KBM-7 (cell line): ENCODE measurements at regions not wholly inside any gene's neighbourhood (a gene's known extent, or its start where the extent isn't known, plus 50 kb on each side); places are given as distances from the start of the nearest gene placed in this dataset.
A peak's percentile ranks its signal among the peaks of the same experiment; 100 is the strongest.

Experiments
- DNase-seq: peaks from one replicate; pipeline ENCODE4 v3.0.0-alpha.2; 2015
- in situ Hi-C: fragments of 300-500 bp; cut with MboI; formaldehyde crosslinking; loops from 2 replicates; pipeline ENCODE4 v1.14.3; 2020; ENCODE audit warnings: low sequenced_read_pairs, low pct_unique_long_range_greater_than_20kb, mixed read lengths

DNA sequence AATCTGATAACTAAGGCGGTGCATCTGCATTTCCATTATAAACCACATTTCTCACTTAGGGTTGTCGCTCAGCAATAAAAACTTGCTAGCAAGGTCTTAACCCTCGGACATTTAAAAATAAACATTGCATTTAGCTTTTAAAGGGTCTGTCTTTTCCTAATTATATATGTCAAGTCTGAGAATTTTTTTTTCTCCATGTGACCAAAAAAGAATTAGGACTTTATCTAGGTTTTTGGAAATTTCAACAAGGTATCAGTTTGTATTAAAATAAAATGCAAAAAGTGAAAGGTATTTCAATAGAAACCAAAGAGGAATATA is 198.1 kb downstream of the FOXA2 start:
- in situ Hi-C loops, result no loop called here
- no peak for DNase-seq

DNA sequence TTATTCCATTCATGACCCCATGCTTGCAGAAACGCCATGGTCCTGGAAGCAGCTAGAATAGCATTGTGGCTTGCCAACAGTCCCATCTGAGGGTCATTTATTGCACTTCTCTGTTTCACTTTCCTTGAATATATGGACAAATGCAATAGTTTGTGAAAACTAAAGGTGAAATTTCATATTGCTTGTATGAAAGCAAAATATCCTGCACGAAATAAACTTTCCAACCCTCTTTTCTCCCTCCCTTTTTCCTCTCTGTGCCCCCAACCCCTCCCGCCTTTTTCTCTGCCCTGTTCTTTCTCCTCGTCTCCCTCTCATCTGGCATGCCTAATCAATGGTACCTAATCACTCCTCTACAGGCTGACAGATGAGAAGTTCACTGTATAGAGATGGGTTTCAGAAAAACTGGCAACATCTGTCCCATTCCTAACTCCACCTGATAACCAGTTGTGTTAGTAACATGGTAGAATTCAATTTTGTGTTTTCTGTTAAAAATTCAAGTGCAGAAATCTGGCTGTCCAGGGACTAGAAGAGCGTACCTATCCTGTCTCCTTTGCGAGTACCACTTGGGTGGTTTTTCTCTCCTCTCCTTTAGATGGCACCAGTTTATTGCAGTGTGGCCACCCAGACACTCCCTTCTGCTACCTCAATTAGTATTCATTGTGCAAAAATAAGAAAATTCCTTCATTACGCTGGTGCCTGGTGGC is 198.6 kb downstream of the FOXA2 start:
- no peak for DNase-seq
- in situ Hi-C loops, result no loop called here

DNA sequence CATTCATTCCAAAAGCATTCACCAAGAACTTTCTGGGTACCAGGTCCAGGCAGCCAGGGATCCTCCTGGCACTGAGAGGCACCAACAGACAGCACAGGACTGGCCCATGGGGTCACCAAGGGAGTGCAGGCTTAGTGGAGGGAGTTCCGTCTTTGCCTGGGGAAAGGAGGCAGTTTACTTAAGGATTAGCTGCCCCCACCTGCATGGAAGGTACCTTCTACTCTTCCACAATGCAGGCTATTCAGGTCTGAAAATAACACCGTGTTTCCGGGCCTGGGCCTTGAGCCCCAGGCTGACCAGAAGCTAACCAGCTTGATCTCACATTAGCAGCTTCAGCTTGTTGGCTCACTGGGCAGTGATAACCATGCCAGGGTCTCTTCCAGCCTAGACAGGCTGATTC is 199.4 kb downstream of the FOXA2 start:
- no peak for DNase-seq
- in situ Hi-C loops, result no loop called here

DNA sequence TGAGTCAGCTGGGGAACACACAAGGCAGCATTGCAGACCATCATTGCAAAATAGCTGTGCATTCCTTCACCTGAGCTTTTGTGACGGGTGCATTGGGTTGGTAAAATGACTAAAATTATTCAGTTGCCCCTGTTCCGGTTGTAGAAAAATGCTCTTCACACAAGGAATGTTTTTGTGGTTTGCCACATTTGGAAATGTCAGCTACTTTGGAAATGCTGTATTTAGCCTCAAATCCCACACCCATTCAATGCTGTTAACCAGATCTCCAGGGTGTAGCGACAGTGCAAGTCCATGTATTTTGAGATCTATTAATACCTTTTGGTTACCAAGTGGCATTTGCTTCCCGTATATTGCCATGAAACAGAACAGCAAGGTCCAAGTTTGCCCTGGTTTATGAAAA is 201.2 kb downstream of the FOXA2 start:
- in situ Hi-C loops, result no loop called here

DNA sequence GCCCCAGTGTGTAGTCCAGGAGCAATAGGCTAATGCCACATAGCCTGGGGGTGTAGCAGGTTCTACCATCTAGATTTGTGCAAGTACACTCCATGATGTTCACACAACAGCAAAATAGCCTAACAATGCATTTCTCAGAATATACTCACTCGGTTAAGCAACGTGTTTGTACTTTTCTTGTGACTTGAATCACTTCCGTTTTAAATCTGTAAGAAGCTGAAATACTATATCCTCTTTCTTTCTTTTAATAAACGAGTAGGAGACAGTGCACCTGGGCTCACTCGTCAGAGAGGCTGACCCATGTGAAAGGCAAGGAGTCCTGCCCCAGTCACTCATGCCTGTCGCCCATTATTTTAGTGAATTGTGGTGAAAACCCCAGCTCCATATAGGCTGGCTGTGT is 201.6 kb downstream of the FOXA2 start:
- DNase-seq, result no peak
- in situ Hi-C loops, result no loop called here

More for the DNA sequence above, 201.2 kb downstream of the FOXA2 start:
- no peak for DNase-seq

DNA sequence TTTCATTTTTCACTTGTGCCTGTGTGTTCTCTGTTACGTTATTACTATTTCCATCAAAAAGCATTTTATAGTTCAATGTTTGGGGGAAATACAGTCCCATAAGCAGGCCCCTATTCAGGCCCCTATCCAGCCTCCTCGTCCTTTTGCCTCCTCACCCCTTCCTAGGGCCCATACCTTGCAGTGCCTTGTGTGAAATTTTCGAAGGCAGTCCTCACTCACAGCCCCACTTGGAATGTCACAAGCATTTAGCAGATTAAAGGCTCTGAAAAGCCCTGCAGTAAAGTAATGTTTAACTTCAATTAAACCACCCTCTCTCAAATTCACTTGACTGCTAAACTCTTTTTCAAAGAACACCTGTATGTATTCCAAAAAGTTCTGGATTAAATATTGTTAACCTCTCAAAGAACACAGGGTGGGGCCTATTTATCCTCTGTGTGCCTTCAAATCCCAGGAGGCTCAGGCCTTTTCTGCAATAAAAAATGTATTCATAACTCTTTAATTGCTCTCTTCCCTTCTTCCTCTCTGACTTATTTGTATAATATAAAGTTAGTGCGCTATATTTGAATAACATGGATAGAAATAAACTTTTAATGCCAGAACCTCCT is 202.5 kb downstream of the FOXA2 start:
- in situ Hi-C loops, result no loop called here
- DNase-seq, result no peak

DNA sequence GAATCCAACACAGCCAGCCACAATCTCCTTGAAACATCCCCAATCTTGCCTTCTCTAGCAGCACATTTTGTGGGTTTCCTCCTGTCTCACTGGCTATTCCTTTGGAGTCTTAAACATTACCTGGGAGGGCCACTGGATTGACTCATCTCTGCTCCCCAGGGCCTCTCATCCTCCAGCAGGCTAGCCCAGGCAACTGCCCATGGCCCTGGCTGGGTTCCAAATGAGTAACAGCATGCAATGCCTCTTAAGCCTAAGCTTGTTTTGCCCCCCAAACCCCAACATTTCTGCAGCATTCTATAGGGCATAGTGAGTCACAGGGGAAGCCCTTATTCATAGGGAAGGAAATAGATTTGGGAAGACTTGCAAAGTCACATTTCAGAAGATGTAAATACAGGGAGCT is 204.9 kb downstream of the FOXA2 start:
- no peak for DNase-seq
- in situ Hi-C loops, result no loop called here

DNA sequence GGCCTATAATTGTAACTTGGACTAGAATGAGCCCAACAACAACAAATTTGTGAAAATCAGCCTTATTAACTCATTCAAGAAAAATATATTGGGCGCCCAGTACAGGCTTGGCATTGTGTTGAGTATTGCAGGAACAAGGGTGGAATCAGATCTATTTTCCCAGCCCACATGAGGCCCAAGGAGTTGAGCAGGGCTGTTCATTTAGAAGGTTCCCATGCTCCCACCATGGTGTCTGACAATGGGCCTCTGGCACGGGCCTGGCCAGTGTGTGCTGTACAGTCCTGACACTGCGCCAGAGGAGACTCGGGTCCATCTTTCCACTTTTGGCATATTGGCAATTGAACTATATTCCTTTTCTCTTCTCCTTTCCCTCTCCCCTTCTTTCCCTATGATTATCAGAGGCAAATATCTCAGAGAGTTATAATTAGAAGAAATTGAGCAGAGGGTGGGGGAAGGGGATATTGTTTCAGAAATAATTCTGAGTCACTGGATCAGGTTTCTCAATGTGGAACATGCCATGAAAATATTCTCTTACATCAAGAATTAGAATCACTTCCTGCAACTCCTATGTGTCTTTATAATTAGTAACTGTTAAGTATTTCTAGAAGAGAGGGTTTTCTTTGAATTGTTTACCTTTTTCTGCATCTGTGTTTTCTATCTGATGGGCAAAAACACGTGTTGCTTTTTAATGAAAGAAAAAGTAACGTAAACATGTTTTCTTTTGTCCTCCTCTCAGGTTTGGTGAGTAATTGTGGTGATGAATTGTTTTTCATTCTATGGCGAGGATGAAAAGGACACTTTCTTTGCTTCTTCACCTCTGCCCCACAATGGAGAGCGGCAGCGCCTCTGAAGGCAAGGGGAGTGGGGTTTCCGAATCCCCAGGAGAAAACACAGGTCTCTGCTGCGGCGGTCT is 209.4 kb downstream of the FOXA2 start:
- no peak for DNase-seq
- in situ Hi-C loops, result no loop called here

DNA sequence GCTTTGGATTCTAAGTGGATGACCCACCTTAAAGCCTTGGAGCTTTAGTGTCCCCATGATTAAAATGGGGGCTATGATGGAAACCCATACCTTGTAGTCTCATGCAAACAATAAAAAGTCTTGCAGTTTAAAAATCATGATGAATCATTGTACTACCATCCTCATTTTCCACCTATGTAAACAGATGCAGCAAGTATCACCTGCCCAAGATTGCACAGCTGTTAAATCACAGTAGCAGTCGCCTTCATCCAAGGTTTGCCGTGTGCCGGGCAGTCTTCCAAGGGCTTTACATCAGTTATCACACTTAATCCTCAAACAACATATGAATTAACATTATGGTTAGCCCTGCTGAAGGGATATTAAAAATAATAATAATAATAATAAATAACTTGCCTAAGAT is 210.3 kb downstream of the FOXA2 start:
- DNase-seq, result no peak
- in situ Hi-C loops, result no loop called here

DNA sequence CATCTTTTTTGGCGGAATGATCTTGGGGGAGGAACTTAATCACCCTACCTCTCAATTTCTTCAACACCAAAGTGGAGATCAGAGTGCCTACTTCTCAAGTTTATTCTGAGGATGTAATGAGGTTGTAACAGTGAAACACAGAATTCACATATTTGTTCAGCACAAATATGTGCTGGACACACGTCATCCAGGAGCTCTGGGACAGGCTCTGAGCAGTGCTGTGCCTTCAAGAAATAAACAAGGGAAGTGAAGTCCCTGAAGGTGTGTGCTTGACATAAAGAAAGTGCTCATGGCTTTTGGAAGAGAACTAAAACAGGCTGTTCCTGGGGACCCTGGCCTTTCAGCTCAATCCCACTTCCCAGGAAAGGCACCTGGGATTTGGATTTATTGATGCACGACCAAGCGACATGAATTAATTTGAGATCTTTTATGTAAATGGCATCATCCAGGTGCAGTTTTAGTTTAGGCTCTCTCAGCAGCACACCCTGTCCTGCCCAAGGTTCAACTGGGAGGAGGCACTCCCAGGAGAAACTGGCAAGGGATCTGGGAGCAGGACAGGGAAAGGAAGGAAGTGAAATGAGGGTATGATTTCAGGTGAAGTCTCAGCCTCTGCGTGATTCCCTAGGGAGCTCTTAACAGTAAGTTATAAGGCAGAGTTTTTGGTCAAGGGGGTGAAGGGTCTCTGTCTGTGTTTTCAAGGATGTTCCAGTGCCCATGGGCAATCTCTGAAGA is 211.0 kb downstream of the FOXA2 start:
- DNase-seq, result no peak
- in situ Hi-C loops, result no loop called here

DNA sequence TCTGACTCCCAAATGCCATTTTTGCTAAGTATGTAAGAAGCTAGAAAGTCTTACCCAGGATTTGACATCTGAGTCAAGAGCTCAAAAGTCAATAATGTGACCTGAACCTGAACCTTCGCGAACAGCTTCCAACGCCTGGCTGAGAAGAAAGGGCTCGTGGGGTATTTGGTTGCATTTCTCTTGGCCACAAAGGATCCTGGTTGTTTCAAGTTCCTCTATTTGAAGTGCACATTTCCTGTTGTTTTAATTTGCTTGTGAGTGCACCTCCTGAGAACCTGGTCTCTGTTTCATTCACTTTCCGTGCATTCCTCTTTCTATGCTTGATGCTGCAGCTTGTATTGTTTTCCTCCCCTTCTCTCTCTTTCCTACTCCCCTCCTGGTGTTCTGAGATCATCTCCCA is 212.5 kb downstream of the FOXA2 start:
- in situ Hi-C loops, result no loop called here
- peak; percentile 62 for DNase-seq

DNA sequence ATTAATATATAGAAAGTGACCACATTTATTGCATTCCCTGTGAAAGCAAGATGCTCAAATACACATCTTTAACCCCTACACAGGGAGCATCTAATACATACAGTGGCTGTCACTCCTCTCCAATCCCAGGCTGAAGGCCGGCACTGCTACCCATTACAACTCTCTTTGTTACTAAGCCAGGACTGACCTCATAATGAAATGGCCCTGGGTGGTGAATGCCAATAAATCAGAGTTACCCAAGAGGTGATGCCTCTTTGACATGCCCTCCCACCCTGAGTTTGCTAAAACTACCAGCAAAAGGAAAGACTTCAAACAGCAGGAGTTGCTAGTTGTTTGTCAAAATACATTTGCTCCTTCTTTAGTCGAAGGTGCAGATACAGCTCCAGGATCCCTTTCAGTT is 214.2 kb downstream of the FOXA2 start:
- in situ Hi-C loops, result no loop called here
- DNase-seq, result no peak

DNA sequence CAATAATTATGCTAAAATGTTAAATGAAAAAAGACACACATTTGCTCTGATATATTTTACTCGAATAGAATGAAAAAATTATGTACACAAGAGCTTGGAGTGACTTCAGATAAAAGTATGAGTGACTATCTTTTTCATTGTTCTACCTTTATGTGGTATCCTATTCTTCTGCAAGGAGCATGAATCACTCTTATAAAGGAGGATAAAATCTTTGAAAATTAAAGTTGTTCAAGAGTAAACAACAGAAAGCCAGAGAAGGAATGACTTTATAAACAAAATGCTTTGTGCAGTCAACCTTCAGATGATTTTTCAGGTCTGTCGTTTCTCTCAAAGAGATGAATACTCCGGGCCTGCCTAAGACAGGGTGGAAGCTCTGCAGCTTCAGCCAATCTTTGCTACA is 215.3 kb downstream of the FOXA2 start:
- in situ Hi-C loops, result no loop called here

DNA sequence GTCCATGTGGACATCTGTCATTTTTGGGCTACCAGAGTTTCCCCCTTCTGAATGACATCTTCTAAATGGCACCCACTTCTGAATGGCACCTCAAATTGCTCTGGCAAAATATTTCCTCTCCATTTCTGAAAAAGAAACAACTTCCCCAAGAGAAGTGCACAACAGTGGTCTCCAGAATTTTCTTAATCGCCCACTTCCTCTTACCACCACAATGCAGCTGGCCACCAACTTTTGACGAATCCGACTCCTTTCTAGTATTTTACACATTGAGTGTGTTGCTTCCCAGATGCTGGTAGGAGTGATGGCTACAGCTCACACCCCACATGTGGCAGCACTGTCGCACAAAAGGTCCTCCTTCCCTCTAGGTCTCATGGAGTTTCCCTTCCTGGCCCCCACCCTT is 216.1 kb downstream of the FOXA2 start:
- DNase-seq, result peak; percentile 28

More for the DNA sequence above, 215.3 kb downstream of the FOXA2 start:
- no peak for DNase-seq

DNA sequence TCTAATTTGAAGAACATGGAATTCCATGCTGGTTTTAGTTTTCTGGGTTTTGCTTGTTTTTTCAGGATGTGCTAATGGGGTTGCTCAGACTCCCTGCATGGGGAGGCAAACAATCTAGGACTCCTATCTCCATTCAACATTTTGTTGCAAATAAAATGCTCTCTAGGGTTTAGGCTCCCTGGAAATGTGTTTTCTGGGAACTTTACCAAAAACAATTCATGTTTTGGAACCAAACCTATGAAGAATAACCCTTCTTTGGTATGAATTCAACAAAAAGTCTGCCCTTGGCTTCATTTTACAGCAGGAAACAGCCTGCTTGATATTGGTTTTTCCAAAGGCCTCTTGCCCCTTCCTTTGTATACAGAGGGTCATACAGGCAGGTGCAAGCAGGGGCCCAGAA is 217.7 kb downstream of the FOXA2 start:
- DNase-seq, result no peak
- in situ Hi-C loops, result no loop called here

More for the DNA sequence above, 216.1 kb downstream of the FOXA2 start:
- in situ Hi-C loops, result no loop called here

DNA sequence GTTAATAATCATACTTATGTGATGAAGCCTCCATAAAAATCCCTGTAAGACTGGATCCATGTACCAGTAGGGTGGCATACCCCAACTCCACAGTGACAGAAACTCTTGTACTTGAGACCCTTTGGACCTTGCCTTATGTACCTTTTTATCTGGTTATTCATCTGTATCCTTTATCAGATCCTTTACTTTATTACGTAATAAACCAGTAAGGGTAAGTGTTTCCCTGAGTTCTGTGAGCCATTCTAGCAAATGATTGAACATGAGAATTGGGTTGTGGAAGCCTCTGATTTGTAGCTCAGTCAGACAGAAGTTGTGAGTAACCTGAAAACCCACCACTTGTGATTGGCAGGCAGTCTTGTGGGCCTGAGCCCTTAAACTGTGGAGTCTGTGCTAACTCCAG is 229.7 kb downstream of the FOXA2 start:
- DNase-seq, result no peak
- in situ Hi-C loops, result no loop called here

DNA sequence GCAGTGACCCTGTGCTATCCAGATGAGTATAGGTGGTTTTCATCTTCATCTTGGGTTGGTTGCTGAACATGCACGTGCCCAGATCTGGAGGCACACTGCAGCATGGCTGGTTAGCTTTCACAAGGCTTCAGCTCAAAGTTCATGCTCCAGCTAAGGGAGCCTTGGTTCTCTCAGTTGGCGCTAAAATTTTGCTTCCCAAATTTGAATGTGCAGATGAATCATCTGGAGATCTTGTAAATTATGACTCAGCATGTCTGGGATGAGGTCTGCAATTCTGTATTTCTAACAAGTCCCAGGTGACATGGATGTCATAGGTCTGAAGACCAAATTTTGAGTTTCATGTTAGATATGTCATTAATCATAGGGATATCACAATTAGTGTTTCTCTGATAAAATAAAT is 230.8 kb downstream of the FOXA2 start:
- in situ Hi-C loops, result no loop called here
- DNase-seq, result no peak

DNA sequence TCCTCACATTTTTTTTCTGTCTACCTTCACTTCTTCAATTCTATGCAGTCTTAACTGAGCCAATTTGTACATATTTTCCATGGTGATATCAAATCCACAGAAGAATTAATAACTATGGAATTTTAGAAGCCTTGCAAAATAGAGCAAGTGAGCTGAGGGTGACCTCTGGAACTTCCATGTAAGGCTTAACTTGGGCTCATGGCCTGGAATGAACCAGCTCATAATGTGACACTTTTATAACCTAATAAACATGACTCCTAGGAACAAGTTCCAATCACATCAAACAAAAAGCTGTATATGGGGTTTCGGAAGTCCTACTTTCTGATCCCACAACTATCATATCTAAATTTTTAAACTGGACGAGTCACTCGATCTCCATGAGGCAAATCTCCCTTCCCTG is 232.4 kb downstream of the FOXA2 start:
- DNase-seq, result no peak
- in situ Hi-C loops, result no loop called here

DNA sequence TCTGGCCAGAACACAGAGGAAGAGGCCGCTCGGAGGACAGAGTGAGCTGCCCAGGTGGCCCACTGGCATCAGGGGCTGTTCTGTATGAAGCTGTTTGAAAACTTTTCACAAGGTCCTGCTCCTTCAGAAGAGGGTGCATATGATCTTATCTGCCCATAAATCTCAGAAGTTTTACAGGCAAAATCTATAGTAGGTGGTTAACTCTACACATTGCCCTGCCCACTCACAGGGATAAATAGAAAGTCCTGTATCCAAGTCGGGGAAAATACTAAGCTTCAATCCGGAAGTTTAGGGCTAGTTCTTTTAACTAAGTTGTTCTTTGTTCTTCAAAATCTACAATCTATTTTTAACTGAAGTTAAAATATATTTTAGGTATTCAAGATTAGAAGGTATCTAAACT is 233.7 kb downstream of the FOXA2 start:
- no peak for DNase-seq
- in situ Hi-C loops, result no loop called here

DNA sequence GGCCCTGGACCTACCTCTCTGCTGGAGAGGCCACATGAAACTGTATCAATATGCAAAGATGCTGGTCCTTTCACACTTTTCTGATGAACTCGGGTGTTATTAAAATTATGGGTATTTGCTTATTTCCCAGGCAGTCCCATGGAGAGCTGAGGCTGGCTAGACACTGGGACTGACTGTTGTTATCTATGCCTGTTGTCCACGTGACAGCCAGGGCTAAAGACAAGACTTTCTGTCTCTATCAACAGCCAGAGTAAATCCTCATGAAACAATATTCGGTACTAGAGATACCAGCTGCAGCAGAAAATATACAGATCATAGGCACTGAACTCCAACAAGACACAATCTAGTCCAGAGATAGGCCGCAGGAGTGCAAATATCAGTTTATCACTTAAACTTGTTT is 236.4 kb downstream of the FOXA2 start:
- DNase-seq, result no peak
- in situ Hi-C loops, result loop anchor here (25.0 kb wide), 2 partner anchors 339 to 989 kb away; no protein-coding TSS in a partner anchor
